ENCODE measurements at regions not wholly inside any gene's neighbourhood (a gene's known extent, or its start where the extent isn't known, plus 50 kb on each side); places are given as distances from the start of the nearest gene placed in this dataset.
"Not testable (repeated sequence)": the region's sequence is repeated elsewhere in the genome, so short reads cannot be mapped to it uniquely, and the experiment has no call there.

DNA sequence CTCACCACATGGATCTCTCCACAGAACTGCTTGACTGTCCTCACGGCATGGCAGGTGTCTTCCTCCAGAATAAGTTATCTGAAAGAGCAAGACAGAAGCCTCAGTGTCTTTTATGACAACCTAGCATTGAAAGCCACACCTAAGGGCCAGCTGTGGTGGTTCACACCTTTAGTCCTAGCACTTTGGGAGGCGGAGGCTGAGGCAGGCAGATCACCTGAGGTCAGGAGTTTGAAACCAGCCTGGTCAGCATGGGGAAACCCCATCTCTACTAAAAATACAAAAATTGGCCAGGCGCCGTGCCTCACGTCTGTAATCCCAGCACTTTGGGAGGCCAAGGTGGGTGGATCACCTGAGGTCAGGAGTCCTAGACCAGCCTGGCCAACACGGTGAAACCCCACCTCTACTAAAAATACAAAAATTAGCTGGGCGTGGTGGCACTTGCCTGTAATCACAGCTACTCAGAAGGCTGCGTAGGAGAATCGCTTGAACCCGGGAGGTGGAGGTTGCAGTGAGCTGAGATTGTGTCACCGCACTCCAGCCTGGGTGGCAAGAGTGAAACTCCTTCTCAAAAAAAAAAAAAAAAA, 180.6 kb upstream of the HAAO start:
- not testable (repeated sequence) for TF ChIP-seq REST (IDR thresholded peaks at IDR 0.05; ENCODE audit: insufficient read depth in 1 of 2, low read depth in 2 of 2, low read length in 1 of 2)
- TF ChIP-seq, protein P1, sequence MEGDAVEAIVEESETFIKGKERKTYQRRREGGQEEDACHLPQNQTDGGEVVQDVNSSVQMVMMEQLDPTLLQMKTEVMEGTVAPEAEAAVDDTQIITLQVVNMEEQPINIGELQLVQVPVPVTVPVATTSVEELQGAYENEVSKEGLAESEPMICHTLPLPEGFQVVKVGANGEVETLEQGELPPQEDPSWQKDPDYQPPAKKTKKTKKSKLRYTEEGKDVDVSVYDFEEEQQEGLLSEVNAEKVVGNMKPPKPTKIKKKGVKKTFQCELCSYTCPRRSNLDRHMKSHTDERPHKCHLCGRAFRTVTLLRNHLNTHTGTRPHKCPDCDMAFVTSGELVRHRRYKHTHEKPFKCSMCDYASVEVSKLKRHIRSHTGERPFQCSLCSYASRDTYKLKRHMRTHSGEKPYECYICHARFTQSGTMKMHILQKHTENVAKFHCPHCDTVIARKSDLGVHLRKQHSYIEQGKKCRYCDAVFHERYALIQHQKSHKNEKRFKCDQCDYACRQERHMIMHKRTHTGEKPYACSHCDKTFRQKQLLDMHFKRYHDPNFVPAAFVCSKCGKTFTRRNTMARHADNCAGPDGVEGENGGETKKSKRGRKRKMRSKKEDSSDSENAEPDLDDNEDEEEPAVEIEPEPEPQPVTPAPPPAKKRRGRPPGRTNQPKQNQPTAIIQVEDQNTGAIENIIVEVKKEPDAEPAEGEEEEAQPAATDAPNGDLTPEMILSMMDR (IDR thresholded peaks at IDR 0.05): not testable (repeated sequence)

All from Panc1 (cell line).